ENCODE measurements at regions not wholly inside any gene's neighbourhood (a gene's known extent, or its start where the extent isn't known, plus 50 kb on each side); places are given as distances from the start of the nearest gene placed in this dataset.
"Not testable (repeated sequence)": the region's sequence is repeated elsewhere in the genome, so short reads cannot be mapped to it uniquely, and the experiment has no call there.

DNA sequence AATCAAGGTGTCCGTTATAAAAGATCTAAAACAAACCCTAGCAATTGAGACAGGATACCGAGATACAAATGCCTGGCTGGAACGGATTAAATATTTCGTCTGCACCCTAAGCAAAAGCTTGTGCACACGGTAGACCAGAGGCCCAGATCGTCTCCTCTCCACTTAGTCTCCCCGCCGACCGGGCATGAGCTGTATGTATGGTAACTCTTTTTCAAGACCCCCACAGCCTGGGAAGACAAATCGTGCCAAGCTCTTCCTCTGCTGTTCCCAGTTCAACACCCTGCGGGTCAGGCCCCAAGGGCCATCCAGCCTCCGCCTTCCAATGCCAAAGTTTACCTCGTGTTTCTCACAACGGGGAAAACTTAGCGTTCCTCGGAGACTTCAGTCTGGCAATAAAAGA is 285.7 kb upstream of the GALNT17 start:
- no peak for DNase-seq

DNA sequence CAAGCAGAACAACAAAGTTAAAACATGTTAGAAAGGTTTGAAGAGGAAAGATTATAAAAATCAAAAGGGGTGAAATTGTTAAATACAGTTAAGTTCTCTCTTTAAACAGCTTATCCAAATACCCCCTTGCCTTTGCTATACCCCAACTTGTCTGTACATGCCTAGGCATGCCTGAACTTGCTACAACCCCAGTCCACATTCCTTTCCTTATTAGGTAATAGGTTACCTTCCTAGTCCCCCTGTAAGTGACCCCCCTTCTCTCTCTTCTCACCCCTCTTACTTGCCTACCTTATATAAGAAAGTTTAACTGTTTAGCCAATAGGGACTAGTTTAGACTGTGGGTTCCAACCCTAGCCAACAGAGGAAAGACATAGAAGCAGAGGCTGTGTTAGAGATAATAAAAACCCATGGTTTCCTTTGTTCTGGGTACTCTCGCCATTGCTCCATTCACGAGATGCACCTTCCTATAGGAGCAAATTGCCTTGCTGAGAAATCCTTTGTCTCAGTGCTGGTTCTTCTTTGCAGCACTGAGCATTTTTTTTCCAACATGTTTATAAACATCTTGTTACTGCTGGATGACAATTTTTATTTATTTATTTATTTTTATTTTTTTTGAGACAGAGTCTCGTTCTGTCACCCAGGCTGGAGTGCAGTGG is 282.2 kb upstream of the GALNT17 start:
- DNase-seq = no peak

DNA sequence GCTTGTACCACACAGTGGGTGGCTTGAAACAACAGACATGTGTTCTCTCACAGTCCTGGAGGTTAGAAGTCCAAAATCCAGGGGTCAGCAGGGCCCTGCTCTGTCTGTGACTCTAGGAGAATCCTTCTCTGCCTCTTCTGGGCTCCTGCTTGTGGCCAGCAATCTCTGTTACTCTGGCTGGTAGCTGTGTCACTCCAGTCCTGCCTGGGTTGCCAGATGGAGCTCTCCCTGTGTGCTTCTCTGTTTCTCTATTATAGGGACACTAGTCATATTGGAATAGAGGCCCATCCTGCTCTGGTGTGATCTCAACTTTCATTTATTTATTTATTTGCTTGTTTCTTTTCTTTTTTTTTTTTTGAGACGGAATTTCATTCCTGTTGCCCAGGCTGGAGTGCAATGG is 276.6 kb upstream of the GALNT17 start:
- DNase-seq = no peak

DNA sequence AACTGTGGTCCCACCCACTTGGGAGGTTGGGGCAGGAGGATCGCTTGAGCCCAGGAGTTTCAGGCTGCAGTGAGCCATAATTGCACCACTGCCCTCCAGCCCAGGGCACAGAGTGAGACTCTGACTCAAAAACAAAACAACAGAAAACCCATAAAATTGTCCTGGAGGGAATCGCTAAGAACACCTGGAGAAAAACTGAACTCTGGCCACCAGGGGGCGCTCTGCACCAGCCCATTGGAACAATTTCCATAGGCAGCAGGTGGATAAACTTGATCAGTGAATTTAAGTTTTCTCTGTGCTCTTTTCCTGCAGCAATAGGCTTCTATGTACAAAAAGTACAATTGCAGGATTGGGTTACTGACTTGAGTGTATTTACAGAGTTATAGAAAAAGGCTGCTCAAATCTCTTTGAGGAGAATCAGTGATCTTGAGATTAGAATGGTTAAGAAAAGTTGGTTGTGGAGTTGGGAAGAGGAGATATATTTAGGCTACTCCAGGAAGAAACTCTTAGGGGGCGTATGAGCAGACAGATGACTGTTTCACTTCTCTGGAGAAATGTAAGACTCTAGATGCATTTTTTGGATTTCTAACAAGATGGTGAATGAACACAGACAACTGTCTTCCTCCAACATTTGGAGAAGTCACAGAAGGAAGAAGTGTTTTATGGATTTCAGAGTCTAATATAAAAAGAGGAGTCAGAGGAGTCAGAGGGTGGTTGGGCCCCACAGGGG is 274.9 kb upstream of the GALNT17 start:
- peak; percentile 40 for DNase-seq

DNA sequence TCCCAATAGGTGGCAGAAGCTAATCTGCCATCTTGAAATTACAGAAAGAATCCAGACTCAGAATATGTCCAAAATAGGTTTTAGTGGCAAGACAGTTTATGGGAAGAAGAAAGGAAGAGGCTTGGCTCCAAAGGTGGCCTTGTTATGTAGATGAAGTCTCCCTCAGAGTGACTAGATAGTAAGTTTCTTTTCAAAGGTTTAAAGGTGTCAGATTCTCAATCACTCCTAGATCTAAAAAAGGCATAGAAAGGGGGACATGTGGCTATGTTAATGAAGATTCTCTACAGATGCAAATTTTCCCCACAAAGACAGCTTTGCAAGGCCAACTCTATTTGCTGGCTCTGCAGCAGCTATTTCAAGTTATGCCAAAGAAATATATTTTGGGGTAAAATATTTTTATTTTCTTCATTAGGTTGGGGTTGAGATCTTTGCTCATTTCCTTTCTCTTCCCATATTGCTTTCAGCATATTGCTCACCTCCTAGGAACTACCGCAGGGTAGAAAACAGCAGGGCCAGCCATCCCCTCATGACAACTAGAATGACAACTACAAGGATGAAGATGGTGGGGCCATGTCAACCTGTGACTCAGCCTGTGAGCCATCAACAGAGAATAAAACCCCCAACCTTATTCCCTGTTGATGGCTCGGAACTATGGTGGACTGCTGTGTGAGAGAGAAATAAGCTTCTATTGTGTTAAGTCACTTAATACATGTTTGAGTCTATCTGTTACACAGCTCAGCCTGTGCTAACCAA is 274.0 kb upstream of the GALNT17 start:
- no peak for DNase-seq

DNA sequence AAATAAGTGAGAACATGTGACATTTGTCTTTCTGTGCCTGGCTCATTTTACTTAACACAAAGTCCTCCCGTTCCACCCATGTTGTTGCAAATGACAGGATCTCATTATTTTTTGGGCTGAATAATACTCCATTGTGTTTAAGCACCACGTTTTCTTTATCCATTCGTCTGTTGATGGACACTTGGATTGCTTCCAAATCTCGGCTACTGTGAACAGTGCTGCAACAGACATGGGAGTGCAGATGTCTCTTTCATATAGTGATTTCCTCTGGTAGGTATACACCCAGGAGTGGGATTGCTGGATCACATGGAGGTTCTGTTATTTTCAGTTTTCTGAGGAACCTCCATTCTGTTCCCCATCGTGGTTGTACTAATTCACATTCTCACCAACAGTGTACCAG is 264.4 kb upstream of the GALNT17 start:
- no peak for DNase-seq

DNA sequence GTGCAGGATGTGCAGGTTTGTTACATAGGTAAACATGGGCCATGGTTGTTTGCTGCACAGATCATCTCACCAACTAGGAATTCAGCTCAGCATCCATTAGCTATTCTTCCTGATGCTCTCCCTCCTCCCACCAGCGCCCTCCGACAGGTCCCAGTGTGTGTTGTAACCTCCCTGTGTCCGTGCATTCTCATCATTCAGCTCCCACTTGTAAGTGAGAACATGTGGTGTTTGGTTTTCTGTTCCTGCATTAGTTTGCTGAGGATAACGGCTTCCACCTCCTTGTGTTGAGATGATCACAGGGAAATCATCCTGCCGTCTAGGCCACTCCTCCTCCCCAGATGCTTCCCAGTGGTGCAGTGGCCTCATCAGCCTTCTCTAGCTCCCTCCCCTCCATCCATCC is 261.6 kb upstream of the GALNT17 start:
- DNase-seq = no peak

DNA sequence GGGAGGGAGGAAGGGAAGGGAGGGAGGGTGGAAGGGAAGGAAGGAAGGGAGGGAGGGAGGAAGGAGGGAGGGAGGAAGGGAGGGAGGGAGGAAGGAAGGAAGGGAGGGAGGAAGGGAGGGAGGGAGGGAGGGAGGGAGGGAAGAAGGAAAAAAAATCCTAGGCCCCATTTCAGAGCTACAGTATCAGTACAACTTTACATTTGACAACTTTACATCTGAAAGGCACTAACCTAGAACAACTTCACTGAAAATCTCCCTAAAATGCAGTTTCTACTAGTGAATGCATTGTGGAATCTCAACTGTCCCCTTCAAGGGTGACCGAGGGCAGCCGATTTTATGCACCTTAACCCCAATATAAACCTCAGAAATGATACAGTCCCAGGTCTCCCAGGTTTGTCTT is 259.8 kb upstream of the GALNT17 start:
- no peak for DNase-seq

DNA sequence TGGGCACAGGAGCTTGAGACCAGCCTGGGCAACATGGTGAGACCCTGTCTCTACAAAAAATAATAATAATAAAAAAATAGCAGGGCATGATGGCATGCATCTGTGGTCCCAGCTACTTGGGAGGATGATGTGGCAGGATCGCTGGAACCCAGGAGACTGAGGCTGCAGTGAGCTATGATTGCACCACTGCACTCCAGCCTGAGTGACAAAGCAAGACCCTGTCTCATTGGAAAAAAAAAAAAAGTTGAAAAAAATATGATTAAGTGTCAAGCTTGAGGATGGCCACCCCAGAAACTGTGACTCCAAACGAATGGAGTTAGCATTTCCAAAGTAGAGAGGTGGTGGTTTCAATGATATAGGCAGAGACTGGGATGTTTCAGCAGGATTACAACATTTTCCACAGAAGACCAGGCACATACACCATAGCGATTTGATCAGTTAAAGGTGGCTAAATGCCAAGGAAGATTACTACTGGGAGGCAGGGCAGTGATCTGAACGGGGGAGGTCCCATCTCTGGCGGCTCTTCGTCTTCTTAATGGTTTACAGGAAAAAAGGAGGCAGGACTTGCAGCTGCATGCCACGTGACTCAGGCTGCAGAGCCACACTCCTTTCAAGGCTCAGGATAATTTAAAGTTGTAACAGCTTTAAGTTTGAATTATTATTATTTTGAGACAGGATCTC is 250.6 kb upstream of the GALNT17 start:
- DNase-seq = no peak

DNA sequence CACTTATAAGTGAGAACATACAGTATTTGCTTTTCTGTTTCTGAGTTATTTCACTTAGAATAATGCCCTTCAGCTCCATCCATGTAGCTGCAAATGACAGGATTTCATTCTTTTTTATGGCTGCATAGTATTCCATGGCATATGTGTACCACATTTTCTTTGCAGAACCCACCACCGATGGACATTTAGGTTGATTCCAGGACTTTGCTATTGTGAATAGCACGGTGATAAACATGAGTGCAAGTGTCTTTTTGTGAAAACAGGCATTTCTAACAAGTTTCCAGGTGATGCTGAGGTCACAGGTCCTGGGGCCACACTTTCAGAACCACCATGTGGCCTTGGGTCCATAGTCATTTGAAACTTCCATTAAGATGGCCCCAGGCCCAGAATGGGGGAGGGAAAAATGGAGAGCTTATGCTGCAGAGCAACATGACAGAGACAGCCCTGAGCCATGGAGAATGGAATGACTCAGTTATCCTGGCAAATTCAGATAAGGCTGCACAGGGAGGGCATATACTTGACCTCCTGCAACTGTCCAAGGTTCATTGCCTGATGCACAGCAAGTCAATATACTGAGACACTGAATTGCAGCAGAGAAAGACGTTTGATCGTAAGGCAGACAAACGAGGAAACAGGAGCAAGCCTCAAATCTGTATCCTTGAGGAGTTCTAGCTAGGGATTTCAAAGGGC is 248.0 kb upstream of the GALNT17 start:
- DNase-seq = no peak

DNA sequence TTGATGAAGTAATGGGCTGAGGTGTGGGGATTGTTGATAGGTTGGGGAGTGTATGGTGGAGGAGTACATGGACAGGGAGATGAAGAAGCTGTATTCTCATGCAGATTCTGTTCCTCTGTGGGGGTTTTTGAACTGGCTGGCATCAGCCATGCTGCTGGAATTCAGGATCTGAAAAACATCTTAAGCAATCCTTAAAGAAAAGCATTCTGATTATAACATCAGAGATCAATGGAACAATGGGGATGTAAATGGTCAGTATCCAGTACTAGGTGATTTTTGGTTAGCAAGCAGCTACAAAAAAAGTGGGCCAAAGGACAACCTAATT is 247.5 kb upstream of the GALNT17 start:
- no peak for DNase-seq

DNA sequence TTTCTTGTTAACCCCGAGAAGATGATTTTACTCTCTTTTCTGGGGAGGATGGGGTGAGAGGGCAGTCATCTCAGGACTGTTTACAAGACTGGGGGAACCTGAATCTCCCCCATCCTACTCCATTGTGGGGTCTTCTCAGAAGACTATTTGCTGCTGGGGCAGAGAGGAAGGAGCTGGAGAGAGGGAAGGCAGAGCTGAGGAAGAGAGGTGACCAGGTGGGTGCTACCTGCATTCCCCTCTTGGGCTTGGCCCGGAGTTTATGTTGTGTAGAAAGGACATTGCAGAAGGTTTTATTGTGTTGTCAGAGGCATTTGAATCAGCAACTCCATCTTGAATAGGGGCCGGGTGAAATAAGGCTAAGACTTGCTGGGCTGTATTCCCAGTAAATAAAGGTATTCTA is 247.1 kb upstream of the GALNT17 start:
- no peak for DNase-seq

DNA sequence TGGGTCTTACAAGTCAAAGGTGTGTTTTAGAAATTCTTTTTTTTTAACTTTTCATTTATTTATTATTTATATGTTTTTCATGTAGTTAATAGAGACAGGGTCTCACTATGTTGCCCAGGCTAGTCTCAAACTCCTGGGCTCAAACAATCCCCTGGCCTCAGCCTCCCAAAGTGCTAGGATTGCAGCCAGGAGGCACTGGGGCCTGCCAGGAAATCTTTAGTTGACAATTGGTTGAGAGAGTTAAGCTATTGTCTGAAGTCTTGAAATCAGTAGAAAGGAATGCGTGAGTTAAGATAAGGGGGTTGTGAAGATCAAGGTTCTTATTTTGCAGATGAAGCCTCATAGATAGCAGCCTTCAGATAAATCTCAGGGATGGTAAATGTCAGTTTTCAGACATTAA is 245.4 kb upstream of the GALNT17 start:
- DNase-seq = no peak

DNA sequence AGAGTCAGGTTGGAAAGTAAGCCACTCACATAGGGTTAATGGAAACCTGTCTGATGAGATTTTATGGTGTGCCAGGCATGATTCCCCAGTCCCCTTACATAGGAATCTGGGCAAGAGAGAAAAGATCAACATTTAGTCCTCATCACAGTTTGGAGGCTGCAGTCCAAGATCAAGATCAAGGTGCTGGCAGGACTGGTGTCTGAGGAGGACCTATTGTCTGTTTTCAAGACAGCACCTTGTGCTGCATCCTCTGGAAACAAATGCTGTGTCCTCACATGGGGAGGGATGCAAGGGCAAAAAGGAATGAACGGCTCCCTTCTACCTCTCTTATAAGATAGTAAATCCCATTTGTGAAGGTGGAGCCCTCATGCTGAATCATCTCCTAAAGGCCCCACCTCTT is 244.8 kb upstream of the GALNT17 start:
- DNase-seq = no peak

DNA sequence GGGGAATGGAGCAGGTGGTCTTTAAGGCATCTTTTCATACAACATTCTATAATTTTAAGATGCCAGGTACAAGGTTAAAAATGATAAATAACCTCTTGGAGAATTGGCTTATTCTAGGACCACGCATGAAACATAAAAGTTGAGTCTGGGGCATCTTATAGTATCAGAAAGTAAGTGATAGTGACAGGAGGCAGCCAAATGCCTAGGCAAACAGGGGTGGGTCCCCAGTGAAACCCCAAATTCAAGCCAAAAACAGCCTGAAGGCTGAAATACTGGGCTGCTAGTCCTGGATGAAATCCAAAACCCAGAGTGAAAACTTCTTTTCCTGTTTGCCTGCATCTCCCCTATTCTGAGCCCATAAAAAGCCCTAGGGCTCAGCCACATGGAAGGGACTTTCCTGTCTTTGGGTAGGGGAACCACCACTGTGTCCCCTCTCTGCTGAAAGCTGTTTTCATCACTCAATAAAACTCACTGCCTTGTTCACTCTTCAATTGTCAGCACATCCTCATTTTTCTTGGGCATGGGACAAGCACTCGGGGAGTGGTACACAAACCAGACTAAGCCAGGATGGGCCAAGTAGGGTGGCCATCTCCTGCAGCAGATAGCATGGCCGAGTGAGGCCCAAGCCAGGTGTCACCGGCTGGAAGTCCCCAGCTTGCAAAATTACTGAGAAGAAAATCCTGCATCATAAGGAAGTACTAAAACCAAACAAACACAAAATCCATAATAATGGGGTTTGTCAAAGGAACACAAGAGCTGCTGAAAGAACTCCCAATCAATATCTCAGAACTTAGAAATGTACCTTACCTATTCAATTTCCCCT is 241.6 kb upstream of the GALNT17 start:
- no peak for DNase-seq

DNA sequence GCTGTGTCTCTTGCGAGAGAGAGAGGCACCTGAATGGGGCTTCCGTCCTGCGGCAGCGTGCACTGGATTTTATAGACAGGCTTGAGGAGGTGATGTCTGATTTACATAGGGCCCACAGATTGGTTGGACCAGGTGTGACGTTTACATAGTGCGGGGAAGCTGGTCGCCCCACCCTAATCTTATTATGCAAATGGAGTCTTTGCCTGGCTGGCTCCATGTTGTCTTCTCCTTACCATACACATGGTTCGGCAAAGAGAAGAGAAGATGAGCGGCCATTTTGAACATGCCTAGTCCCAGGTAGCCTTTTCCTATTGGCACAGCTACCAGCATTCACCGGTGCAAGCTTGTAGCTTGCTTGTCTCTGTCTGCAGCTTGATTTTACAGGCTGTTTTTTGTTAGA is 238.5 kb upstream of the GALNT17 start:
- DNase-seq = peak; percentile 41

DNA sequence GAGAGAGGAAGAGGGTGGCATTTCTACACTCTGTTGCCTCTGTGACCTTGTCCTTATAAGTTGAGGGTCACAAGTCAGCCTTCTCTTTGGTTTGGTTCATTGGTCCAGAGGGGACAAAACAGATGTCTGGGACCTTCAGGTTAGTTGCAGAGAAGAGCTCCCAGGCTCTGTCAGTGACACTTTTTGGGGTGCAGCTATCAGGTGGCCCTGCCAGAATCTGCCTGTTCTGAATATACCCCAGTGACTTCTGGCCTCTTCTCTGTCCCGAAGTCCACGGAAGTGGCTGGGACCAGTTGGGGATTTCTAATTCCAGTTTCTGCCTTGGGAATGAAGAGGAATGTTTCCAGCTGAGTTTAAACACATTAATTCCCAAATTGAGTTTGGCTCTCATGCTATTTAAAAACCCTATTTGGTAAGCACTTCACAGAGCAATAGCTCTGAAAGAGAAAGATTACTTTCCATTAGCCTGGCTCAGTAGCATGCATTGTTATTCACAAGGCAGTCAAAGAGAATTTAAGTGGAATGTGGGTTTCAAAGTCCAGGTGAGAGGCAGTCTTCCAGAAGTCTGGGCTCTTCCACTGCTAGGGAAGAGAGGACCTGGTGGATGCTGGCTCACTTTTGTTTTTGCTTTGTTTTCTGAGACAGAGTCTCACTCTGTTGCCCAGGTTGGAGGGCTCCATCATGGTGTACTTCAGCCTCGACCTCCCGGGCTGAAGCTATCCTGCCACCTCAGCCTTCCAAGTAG is 237.8 kb upstream of the GALNT17 start:
- DNase-seq = no peak

DNA sequence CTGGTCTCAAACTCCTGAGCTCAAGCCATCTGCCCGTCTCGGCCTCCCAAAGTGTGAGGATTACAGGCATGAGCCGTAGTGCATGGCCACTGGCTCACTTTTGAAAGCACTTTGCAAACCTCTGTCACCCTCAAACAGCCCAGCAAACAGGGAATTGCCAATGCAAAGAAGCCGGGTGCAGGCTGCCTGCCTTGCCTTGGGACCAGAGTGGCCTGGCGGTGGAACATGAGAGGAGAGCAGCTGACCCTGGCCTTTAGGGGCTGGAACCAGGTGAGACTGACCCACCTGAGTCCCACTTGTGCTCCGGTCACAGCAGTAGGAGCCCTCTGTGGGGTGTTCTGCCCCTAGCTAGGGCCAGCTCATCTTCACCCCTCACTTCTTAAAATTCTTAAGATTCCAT is 237.1 kb upstream of the GALNT17 start:
- no peak for DNase-seq

DNA sequence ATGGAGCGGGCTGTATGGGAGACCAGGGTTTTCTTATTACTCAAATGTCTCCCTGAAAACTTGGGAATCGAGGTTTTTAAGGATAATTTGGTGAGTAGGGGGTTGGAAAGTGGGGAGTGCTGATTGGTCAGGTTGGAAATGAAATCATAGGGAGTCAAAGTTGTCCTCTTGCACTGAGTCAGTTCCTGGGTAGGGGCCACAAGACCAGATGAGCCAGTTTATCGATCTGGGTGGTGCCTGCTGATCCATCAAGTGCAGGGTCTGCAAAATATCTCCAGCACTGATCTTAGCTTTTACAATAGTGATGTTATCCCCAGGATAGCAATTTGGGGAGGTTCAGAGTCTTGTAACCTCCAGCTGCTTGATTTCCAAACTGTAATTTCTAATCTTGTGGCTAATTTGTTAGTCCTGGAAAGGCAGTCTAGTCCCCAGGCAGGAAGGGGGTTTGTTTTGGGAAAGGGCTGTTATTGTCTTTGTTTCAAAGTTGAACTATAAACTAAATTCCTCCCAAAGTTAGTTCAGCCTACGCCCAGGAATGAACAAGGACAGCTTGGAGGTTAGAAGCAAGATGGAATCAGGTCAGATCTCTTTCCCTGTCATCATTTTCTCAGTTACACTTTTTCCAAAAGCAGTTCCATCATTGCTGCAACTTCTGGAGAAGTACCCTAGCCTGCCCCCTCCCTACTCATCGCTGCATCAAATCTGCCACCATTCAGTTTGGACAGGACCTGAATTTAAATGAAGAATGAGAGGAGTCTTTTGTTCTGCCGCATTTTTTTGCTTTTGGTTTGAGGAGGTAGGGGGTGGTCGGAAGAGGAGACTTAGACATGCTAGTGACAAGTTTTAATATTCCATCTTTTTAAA is 236.4 kb upstream of the GALNT17 start:
- DNase-seq = not testable (repeated sequence)
